ENCODE measurements at regions not wholly inside any gene's neighbourhood (a gene's known extent, or its start where the extent isn't known, plus 50 kb on each side); places are given as distances from the start of the nearest gene placed in this dataset.

- Mint-ChIP-seq H3K27ac (ENCODE audit: unreplicated experiment) (peak overlapping the region; percentile 95), H3K9me3 (ENCODE audit: unreplicated experiment) (peaks cover 14% of the 10 kb centered on the region), H3K27me3 (ENCODE audit: unreplicated experiment) (peaks cover 8% of the 10 kb centered on the region), H3K4me3 (ENCODE audit: unreplicated experiment) (no peak overlapping the region), H3K4me1 (ENCODE audit: low read depth, unreplicated experiment) (peaks cover 24% of the 10 kb centered on the region), H3K36me3 (ENCODE audit: unreplicated experiment) (peaks cover 17% of the 10 kb centered on the region)
- DNase-seq: no peak
- TF ChIP-seq CTCF (IDR thresholded peaks at IDR 0.05; ENCODE audit: partially characterized antibody, unreplicated experiment): no peak
Observed at GRCh38 chr13:108551674-108552073, 77.7 kb upstream of the MYO16 start.

GRCh38 chr13:108558489-108558888, 70.9 kb upstream of the MYO16 start:
- Mint-ChIP-seq H3K9me3 (ENCODE audit: unreplicated experiment) (no peaks in the 10 kb centered on the region), H3K4me3 (ENCODE audit: unreplicated experiment) (no peak overlapping the region), H3K36me3 (ENCODE audit: unreplicated experiment) (peaks cover 7% of the 10 kb centered on the region), H3K27me3 (ENCODE audit: unreplicated experiment) (peaks cover 3% of the 10 kb centered on the region), H3K4me1 (ENCODE audit: low read depth, unreplicated experiment) (peaks cover 9% of the 10 kb centered on the region), H3K27ac (ENCODE audit: unreplicated experiment) (no peak overlapping the region)
- DNase-seq: no peak
- TF ChIP-seq CTCF (IDR thresholded peaks at IDR 0.05; ENCODE audit: partially characterized antibody, unreplicated experiment): no peak

- H3K9me3 Mint-ChIP-seq (ENCODE audit: unreplicated experiment): no peaks in the 10 kb centered on the region
- DNase-seq: peak; percentile 24
- peaks cover 9% of the 10 kb centered on the region for H3K4me1 Mint-ChIP-seq (ENCODE audit: low read depth, unreplicated experiment)
- no peak overlapping the region for H3K4me3 Mint-ChIP-seq (ENCODE audit: unreplicated experiment)
- H3K27me3 Mint-ChIP-seq (ENCODE audit: unreplicated experiment): peaks cover 1% of the 10 kb centered on the region
- no peak for TF ChIP-seq CTCF (IDR thresholded peaks at IDR 0.05; ENCODE audit: partially characterized antibody, unreplicated experiment)
- H3K36me3 Mint-ChIP-seq (ENCODE audit: unreplicated experiment): no peaks in the 10 kb centered on the region
- no peak overlapping the region for H3K27ac Mint-ChIP-seq (ENCODE audit: unreplicated experiment)
Observed at GRCh38 chr13:108560093-108560492, 69.3 kb upstream of the MYO16 start.

- Mint-ChIP-seq H3K36me3 (ENCODE audit: unreplicated experiment) (no peaks in the 10 kb centered on the region), H3K27ac (ENCODE audit: unreplicated experiment) (no peak overlapping the region), H3K9me3 (ENCODE audit: unreplicated experiment) (no peaks in the 10 kb centered on the region), H3K27me3 (ENCODE audit: unreplicated experiment) (peaks cover 1% of the 10 kb centered on the region), H3K4me1 (ENCODE audit: low read depth, unreplicated experiment) (peaks cover 9% of the 10 kb centered on the region), H3K4me3 (ENCODE audit: unreplicated experiment) (no peak overlapping the region)
- no peak for TF ChIP-seq CTCF (IDR thresholded peaks at IDR 0.05; ENCODE audit: partially characterized antibody, unreplicated experiment)
- DNase-seq: no peak
Observed at GRCh38 chr13:108561149-108561548, 68.3 kb upstream of the MYO16 start.

- H3K4me1 Mint-ChIP-seq (ENCODE audit: low read depth, unreplicated experiment): no peaks in the 10 kb centered on the region
- no peak overlapping the region for H3K27ac Mint-ChIP-seq (ENCODE audit: unreplicated experiment)
- H3K27me3 Mint-ChIP-seq (ENCODE audit: unreplicated experiment): no peaks in the 10 kb centered on the region
- no peaks in the 10 kb centered on the region for H3K36me3 Mint-ChIP-seq (ENCODE audit: unreplicated experiment)
- H3K9me3 Mint-ChIP-seq (ENCODE audit: unreplicated experiment): peaks cover 1% of the 10 kb centered on the region
- TF ChIP-seq CTCF (IDR thresholded peaks at IDR 0.05; ENCODE audit: partially characterized antibody, unreplicated experiment): no peak
- no peak overlapping the region for H3K4me3 Mint-ChIP-seq (ENCODE audit: unreplicated experiment)
- DNase-seq: no peak
Observed at GRCh38 chr13:108566413-108567170, 62.8 kb upstream of the MYO16 start.

Data from glutamatergic neuron (in vitro differentiated cells).